ENCODE measurements at regions not wholly inside any gene's neighbourhood (a gene's known extent, or its start where the extent isn't known, plus 50 kb on each side); places are given as distances from the start of the nearest gene placed in this dataset.

DNA sequence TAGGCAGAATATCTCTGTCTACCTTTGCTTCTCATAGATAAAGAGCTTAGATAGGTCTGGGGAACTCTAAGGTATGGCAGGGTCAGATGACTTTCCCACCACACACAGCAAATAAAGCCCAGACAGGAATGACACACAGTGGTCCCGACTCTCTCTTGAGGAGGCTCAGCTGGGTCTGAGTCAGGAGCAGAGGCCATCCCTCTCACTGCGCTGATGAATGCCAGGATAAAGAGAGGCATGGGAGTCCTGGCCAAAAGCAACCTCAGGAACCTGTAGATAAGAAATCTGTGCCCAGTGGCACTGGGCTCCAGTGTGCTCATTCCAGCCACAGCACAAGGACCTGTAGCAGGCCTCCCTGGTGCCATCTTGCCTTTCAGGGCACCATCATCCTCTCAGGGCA is 129.4 kb upstream of the PARP11 start:
- no peak for DNase-seq
- Histone ChIP-seq H3K27me3 (replicated peaks) (no peaks in the 10 kb centered on the region), H3K36me3 (replicated peaks) (no peaks in the 10 kb centered on the region), H3K27ac (no peak overlapping the region), H3K4me3 (ENCODE audit: low read depth, low read length) (no peak overlapping the region)
- TF ChIP-seq, protein P1, sequence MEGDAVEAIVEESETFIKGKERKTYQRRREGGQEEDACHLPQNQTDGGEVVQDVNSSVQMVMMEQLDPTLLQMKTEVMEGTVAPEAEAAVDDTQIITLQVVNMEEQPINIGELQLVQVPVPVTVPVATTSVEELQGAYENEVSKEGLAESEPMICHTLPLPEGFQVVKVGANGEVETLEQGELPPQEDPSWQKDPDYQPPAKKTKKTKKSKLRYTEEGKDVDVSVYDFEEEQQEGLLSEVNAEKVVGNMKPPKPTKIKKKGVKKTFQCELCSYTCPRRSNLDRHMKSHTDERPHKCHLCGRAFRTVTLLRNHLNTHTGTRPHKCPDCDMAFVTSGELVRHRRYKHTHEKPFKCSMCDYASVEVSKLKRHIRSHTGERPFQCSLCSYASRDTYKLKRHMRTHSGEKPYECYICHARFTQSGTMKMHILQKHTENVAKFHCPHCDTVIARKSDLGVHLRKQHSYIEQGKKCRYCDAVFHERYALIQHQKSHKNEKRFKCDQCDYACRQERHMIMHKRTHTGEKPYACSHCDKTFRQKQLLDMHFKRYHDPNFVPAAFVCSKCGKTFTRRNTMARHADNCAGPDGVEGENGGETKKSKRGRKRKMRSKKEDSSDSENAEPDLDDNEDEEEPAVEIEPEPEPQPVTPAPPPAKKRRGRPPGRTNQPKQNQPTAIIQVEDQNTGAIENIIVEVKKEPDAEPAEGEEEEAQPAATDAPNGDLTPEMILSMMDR (IDR thresholded peaks at IDR 0.05; ENCODE audit: low read depth, low read length, missing control alignments) = no peak
- in situ Hi-C loops (cut with HindIII; ENCODE audit: low pct_ligation_motif_present, low sequenced_read_pairs) = no loop called here

DNA sequence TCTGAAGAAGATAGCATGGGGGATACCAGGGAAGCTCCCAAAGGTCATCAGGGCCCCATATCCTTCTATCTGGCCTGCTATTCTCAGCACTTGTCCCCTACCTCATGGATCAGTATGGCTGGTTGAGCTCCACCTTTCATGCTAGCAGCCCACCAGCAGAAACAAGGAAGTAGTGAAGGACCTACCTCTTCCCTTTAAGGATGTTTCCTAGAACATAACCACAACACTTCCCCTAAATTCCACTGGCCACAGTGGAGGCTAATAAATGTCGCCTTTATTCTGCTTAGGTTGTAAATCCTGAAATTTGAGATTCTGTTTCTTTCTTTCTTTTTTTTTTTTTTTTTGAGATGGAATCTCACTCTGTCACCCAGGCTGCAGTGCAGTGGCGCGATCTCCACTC is 128.6 kb upstream of the PARP11 start:
- in situ Hi-C loops (cut with HindIII; ENCODE audit: low pct_ligation_motif_present, low sequenced_read_pairs) = no loop called here
- H3K36me3 ChIP-seq (replicated peaks) = no peaks in the 10 kb centered on the region
- no peak overlapping the region for H3K27ac ChIP-seq
- no peak overlapping the region for H3K4me3 ChIP-seq (ENCODE audit: low read depth, low read length)
- TF ChIP-seq, protein P1 (IDR thresholded peaks at IDR 0.05; ENCODE audit: low read depth, low read length, missing control alignments) = no peak
- no peak for DNase-seq
- no peaks in the 10 kb centered on the region for H3K27me3 ChIP-seq (replicated peaks)

DNA sequence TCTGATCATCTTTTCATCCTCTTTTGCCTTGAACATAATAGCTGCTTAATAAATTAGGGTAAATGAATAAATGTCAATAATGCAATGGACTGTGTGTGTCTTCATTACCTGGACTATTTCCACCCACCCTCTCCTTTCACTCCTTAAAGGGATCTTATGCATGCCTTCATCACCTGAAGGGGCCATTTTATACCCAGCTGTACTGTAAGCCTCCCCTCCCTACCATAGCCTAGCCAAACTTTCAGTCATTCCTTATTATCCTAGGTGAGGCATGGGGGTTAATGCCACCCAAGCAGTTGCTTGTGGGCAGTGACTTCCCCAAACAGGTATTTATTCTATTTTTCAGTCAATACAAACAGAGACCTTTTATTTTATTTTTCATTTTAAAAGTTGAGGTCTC is 127.8 kb upstream of the PARP11 start:
- Histone ChIP-seq H3K36me3 (replicated peaks) (no peaks in the 10 kb centered on the region), H3K4me3 (ENCODE audit: low read depth, low read length) (no peak overlapping the region), H3K27me3 (replicated peaks) (peaks cover 5% of the 10 kb centered on the region), H3K27ac (no peak overlapping the region)
- TF ChIP-seq, protein P1 (IDR thresholded peaks at IDR 0.05; ENCODE audit: low read depth, low read length, missing control alignments) = no peak
- in situ Hi-C loops (cut with HindIII; ENCODE audit: low pct_ligation_motif_present, low sequenced_read_pairs) = no loop called here
- DNase-seq = no peak

DNA sequence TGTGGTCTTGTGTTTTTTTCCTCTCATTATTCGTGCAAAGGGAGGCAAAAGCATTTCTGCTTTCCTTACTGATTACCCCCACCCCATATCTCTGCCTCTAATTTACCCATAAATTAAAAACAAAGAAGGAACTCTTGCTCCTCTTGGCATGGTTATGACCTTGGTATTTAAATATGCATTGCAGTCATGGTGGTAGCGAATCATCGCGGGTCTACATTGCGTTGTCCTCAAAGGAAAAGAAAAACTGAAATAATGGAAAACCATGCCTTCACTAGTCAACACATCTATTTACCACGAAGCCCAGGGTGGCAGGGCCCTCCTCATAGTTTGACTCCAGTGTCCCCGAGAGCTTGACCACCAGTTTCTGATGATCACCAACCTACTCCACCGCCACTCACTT is 126.7 kb upstream of the PARP11 start:
- no peaks in the 10 kb centered on the region for H3K36me3 ChIP-seq (replicated peaks)
- no peak overlapping the region for H3K27ac ChIP-seq
- peaks cover 5% of the 10 kb centered on the region for H3K27me3 ChIP-seq (replicated peaks)
- H3K4me3 ChIP-seq (ENCODE audit: low read depth, low read length) = no peak overlapping the region
- in situ Hi-C loops (cut with HindIII; ENCODE audit: low pct_ligation_motif_present, low sequenced_read_pairs) = no loop called here
- TF ChIP-seq, protein P1 (IDR thresholded peaks at IDR 0.05; ENCODE audit: low read depth, low read length, missing control alignments) = no peak
- DNase-seq = no peak

DNA sequence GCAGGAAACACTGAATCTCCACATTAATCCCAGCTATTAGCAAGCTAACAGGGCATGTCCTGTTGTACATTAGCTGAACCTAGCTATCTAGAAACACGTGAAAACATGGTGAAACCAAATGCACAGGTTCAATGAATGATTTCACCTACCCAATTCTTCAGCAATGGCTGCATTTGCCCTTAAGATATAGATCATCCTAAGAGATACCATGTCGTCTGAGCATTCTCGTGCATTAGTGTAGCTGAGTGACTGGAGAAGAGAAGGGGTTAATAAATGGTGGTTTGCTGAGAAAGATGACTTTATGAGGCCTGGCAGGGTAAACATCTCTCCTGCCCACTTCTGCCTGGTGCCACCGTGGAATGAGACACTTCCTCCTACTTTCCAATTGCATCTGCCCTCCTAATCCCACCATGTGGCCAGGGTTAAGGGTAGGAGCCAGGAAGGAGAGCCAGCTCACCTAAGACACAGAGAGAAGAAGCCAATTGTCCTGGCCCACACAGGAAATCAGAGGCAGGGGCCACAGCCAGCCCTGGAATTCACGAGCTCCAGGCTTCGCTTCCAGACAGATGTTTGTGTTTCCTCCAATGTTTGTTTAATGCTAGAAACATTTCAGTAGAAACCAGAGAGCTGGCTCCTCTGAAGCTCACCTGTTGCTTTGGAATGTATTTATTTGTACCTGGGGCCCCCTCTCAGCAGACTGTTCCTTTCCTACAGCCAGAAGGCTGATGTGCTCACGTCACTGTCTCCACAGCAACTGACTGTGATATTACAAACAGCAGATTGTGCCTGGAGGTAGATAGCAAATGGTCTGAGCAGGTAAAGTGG is 126.0 kb upstream of the PARP11 start:
- Histone ChIP-seq H3K4me3 (ENCODE audit: low read depth, low read length) (no peak overlapping the region), H3K36me3 (replicated peaks) (no peaks in the 10 kb centered on the region), H3K27ac (no peak overlapping the region), H3K27me3 (replicated peaks) (peaks cover 5% of the 10 kb centered on the region)
- DNase-seq = no peak
- TF ChIP-seq, protein P1 (IDR thresholded peaks at IDR 0.05; ENCODE audit: low read depth, low read length, missing control alignments) = no peak
- in situ Hi-C loops (cut with HindIII; ENCODE audit: low pct_ligation_motif_present, low sequenced_read_pairs) = no loop called here

DNA sequence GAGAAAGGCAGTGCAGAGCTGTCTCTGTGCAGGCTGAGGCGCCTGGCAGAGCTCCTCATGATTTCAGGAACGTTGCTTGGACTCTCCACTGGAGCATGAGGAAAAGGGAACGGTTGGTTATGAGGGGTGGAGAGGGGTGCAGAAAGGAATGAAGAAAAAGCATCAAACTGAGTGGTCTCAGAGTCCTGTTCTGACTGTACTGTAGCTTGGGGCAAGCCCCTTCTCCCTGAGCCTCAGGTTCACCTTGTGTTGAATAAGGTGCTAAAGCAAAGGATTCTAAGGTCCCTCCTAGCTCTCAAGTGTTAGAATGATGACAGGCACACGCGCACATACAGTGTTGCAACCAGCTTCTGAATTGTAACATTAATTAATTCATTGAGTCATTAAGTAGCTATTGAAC is 125.2 kb upstream of the PARP11 start:
- peaks cover 5% of the 10 kb centered on the region for H3K27me3 ChIP-seq (replicated peaks)
- DNase-seq = no peak
- TF ChIP-seq, protein P1 (IDR thresholded peaks at IDR 0.05; ENCODE audit: low read depth, low read length, missing control alignments) = no peak
- no peaks in the 10 kb centered on the region for H3K36me3 ChIP-seq (replicated peaks)
- in situ Hi-C loops (cut with HindIII; ENCODE audit: low pct_ligation_motif_present, low sequenced_read_pairs) = no loop called here
- no peak overlapping the region for H3K27ac ChIP-seq
- H3K4me3 ChIP-seq (ENCODE audit: low read depth, low read length) = no peak overlapping the region

Data from brain microvascular endothelial cell (primary cell).